Lower lobe of right lung (tissue), 2 donors: ENCODE measurements at regions not wholly inside any gene's neighbourhood (a gene's known extent, or its start where the extent isn't known, plus 50 kb on each side); places are given as distances from the start of the nearest gene placed in this dataset.

Source experiments
- ATAC-seq, 2 donors: fragments of 200-7000 bp; cut with Tn5 transposase; one replicate each; pipeline ENCODE4 v1.9.1; 2020 to 2022; ENCODE audit warnings: mild to moderate bottlenecking in 2 of 2, moderate library complexity in 2 of 2
- DNase-seq: peaks from one replicate; pipeline ENCODE4 v3.0.0-alpha.2; 2020
- H3K27ac ChIP-seq: fragments of 200-600 bp; one replicate; pipeline ENCODE4 v1.8.0; 2022
- H3K27me3 ChIP-seq: fragments of 200-600 bp; one replicate; pipeline ENCODE4 v1.8.0; 2022; ENCODE audit warnings: low read depth
- H3K36me3 ChIP-seq: fragments of 200-600 bp; one replicate; pipeline ENCODE4 v1.8.0; 2022; ENCODE audit warnings: mild to moderate bottlenecking
- H3K4me1 ChIP-seq: fragments of 200-600 bp; one replicate; pipeline ENCODE4 v1.8.0; 2022
- H3K4me3 ChIP-seq: fragments of 200-600 bp; one replicate; pipeline ENCODE4 v1.8.0; 2022; ENCODE audit warnings: mild to moderate bottlenecking
- H3K9me3 ChIP-seq: fragments of 200-600 bp; one replicate; pipeline ENCODE4 v1.8.0; 2022
- intact Hi-C: fragments of 100-400 bp; cut with DNase I; formaldehyde crosslinking; loops from one replicate; pipeline ENCODE4 v1.11.0; 2022
- TF ChIP-seq, protein P1 (sequence below): fragments of 200-600 bp; IDR thresholded peaks from one replicate; pipeline ENCODE4 v1.8.0; 2022; ENCODE audit warnings: antibody characterized with exemption, mild to moderate bottlenecking
- donor health status: DM: no; HTN: yes; CAD: no; lungs with severe emphysema.

- ATAC-seq, result no peak
- H3K27ac ChIP-seq, result no peak overlapping the region
Observed at GRCh38 chr2:220857368-220857767, 714.7 kb downstream of the EPHA4 start.

DNA sequence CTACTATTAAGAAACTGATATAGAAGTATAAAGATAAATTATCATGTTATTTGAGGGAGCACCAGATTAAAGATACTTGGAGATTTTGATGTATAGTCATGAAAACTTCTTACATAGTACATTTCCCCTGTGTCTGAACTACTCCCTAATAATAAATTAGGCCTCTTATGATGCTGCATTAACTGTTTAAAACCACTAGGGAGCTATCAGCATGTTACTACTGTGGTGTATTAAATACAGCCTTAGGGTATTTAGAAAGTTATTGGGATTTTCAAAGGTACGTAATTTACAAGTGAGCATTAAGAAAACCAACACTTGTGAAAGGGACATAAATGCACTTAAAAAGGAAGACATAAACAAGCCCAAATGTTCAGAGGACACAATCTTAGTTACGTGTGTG is 714.0 kb downstream of the EPHA4 start:
- Histone ChIP-seq H3K36me3 (no peaks in the 10 kb centered on the region), H3K9me3 (no peaks in the 10 kb centered on the region), H3K27ac (no peak overlapping the region), H3K4me1 (no peaks in the 10 kb centered on the region), H3K4me3 (no peak overlapping the region), H3K27me3 (no peaks in the 10 kb centered on the region)
- intact Hi-C loops, result no loop called here
- no peak for ATAC-seq
- DNase-seq, result no peak
- TF ChIP-seq, protein P1, sequence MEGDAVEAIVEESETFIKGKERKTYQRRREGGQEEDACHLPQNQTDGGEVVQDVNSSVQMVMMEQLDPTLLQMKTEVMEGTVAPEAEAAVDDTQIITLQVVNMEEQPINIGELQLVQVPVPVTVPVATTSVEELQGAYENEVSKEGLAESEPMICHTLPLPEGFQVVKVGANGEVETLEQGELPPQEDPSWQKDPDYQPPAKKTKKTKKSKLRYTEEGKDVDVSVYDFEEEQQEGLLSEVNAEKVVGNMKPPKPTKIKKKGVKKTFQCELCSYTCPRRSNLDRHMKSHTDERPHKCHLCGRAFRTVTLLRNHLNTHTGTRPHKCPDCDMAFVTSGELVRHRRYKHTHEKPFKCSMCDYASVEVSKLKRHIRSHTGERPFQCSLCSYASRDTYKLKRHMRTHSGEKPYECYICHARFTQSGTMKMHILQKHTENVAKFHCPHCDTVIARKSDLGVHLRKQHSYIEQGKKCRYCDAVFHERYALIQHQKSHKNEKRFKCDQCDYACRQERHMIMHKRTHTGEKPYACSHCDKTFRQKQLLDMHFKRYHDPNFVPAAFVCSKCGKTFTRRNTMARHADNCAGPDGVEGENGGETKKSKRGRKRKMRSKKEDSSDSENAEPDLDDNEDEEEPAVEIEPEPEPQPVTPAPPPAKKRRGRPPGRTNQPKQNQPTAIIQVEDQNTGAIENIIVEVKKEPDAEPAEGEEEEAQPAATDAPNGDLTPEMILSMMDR, result no peak

More at GRCh38 chr2:220857368-220857767, 714.7 kb downstream of the EPHA4 start:
- intact Hi-C loops, result no loop called here
- H3K9me3 ChIP-seq, result no peaks in the 10 kb centered on the region
- H3K36me3 ChIP-seq, result no peaks in the 10 kb centered on the region
- H3K4me3 ChIP-seq, result no peak overlapping the region
- no peak for DNase-seq
- no peaks in the 10 kb centered on the region for H3K27me3 ChIP-seq
- H3K4me1 ChIP-seq, result no peaks in the 10 kb centered on the region
- TF ChIP-seq, protein P1, result no peak

GRCh38 chr2:220871909-220872308 is 700.2 kb downstream of the EPHA4 start:
- Histone ChIP-seq H3K4me3 (no peak overlapping the region), H3K27me3 (no peaks in the 10 kb centered on the region), H3K36me3 (no peaks in the 10 kb centered on the region), H3K9me3 (no peaks in the 10 kb centered on the region), H3K4me1 (no peaks in the 10 kb centered on the region), H3K27ac (no peak overlapping the region)
- DNase-seq (no peak), ATAC-seq (no peak)
- TF ChIP-seq, protein P1, result no peak
- intact Hi-C loops, result no loop called here

DNA sequence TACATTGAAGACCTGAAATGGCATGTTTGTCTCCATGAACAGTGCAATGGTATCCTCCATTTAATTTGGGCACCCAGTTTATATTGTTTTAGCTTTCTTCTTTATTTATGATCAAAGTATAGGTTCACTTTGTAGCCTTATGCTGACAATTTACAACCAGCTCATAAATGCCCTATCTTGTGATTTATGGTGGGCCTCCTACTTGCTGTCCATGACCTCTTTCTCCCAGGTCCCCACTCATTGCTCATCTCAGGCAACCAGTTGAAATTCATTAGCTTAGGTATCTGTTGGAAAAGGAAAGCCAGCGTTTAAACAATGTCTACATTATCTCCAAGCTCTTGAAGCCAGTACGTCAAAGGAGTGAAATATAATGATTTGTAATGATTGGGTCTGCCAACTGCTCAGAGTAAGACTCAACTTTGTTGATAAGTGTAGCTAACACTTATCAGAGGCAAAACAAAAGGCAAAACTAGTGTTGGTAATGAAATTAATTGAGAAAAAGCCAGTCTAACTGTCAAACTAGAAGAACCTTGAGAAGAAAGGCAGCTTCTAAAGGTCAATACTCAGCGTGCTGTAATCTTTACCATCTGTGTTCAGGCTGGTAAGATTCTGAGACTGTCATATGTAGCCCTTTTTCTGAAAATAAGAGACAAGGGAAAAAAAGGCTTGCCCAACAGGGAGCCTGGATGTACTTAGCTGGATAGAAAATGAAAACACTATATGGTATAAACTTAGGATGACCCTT is 695.9 kb downstream of the EPHA4 start:
- TF ChIP-seq, protein P1, result no peak
- Histone ChIP-seq H3K9me3 (no peaks in the 10 kb centered on the region), H3K36me3 (no peaks in the 10 kb centered on the region), H3K4me1 (no peaks in the 10 kb centered on the region), H3K4me3 (no peak overlapping the region), H3K27ac (no peak overlapping the region), H3K27me3 (no peaks in the 10 kb centered on the region)
- ATAC-seq (no peak), DNase-seq (no peak)
- intact Hi-C loops, result no loop called here

DNA sequence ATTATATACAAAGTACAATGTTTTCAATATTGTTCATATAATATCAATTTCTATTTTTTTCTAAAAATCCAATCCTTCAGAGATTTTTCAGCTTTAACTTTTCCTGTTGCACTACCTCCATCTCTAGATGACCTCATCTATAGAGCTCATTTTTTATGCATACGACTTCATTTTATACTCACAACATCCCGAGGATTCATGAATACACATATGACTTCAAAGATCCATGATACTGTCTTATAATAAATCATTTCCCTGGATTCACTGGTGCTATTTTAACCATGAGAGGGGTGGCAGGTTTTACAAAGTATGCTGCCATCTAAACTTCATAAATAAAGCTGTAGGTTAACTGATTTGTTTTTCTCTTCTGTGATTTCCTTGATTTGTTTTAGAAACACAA is 694.6 kb downstream of the EPHA4 start:
- intact Hi-C loops, result no loop called here
- TF ChIP-seq, protein P1, result no peak
- H3K36me3 ChIP-seq, result no peaks in the 10 kb centered on the region
- DNase-seq (no peak), ATAC-seq (no peak)
- no peak overlapping the region for H3K4me3 ChIP-seq
- no peak overlapping the region for H3K27ac ChIP-seq
- H3K27me3 ChIP-seq, result no peaks in the 10 kb centered on the region
- no peaks in the 10 kb centered on the region for H3K9me3 ChIP-seq
- H3K4me1 ChIP-seq, result no peaks in the 10 kb centered on the region
